MCF 10A (cell line): ENCODE measurements at regions not wholly inside any gene's neighbourhood (a gene's known extent, or its start where the extent isn't known, plus 50 kb on each side); places are given as distances from the start of the nearest gene placed in this dataset.

Experiments used
- BruUV-seq: library from RNA; stranded (reverse); fragments of 400-500 nt; replicated peaks from 2 replicates; lab custom pipeline; 2021; lab: Mats Ljungman, UMichigan
- CTCF ChIA-PET: fragments of 300-600 bp; sonication (Branson Sonifier 250); formaldehyde crosslinking; extraction: SDS; loops from one replicate; lab custom pipeline; 2021; ENCODE audit warnings: antibody characterized with exemption, inconsistent platforms; lab: Yijun Ruan, JAX
- POLR2A ChIA-PET: fragments of 300-600, 350-650 bp; sonication (Branson Sonifier 250); formaldehyde crosslinking; extraction: SDS; loops from one replicate; lab custom pipeline; 2020; ENCODE audit warnings: antibody characterized with exemption, inconsistent platforms; lab: Yijun Ruan, JAX
- DNase-seq: peaks from one replicate; pipeline ENCODE4 v3.0.0-alpha.2; 2018; ENCODE audit not compliant: unreplicated experiment
- H3K27ac Mint-ChIP-seq: one replicate; pipeline ENCODE4 v1.8.0; 2022; ENCODE audit warnings: mild to moderate bottlenecking, low read depth, mixed read lengths; ENCODE audit not compliant: unreplicated experiment
- H3K27me3 Mint-ChIP-seq: one replicate; pipeline ENCODE4 v1.8.0; 2022; ENCODE audit warnings: mixed read lengths; ENCODE audit not compliant: insufficient read depth, unreplicated experiment
- H3K36me3 Mint-ChIP-seq: one replicate; pipeline ENCODE4 v1.8.0; 2022; ENCODE audit warnings: mild to moderate bottlenecking, moderate library complexity, mixed read lengths; ENCODE audit not compliant: insufficient read depth, unreplicated experiment
- H3K4me1 Mint-ChIP-seq: one replicate; pipeline ENCODE4 v1.8.0; 2022; ENCODE audit warnings: mixed read lengths; ENCODE audit not compliant: insufficient read depth, unreplicated experiment
- H3K4me3 Mint-ChIP-seq: one replicate; pipeline ENCODE4 v1.8.0; 2022; ENCODE audit warnings: mild to moderate bottlenecking, moderate library complexity, mixed read lengths; ENCODE audit not compliant: unreplicated experiment
- H3K9me3 Mint-ChIP-seq: one replicate; pipeline ENCODE4 v1.8.0; 2022; ENCODE audit warnings: mixed read lengths; ENCODE audit not compliant: unreplicated experiment
- CTCF ChIP-seq: fragments of 200-600 bp; IDR thresholded peaks from one replicate; pipeline ENCODE4 v1.8.0; 2022; ENCODE audit warnings: antibody characterized with exemption, mild to moderate bottlenecking; ENCODE audit not compliant: unreplicated experiment
- intact Hi-C: fragments of 100-400 bp; cut with micrococcal nuclease; formaldehyde crosslinking; loops from 2 replicates; pipeline ENCODE4 v1.14.1; 2022

GRCh38 chr11:98621767-98622166 is 399.0 kb upstream of the CNTN5 start:
- CTCF ChIA-PET = no interaction called here
- H3K9me3 Mint-ChIP-seq = peaks cover 17% of the 10 kb centered on the region
- TF ChIP-seq CTCF = no peak

GRCh38 chr11:98625526-98625925 is 395.2 kb upstream of the CNTN5 start:
- POLR2A ChIA-PET = no interaction called here
- no TSS peak for BruUV-seq
- no peaks in the 10 kb centered on the region for H3K9me3 Mint-ChIP-seq
- intact Hi-C loops = no loop called here
- TF ChIP-seq CTCF = no peak
- H3K4me1 Mint-ChIP-seq = no peaks in the 10 kb centered on the region
- no peaks in the 10 kb centered on the region for H3K36me3 Mint-ChIP-seq
- no peak overlapping the region for H3K27ac Mint-ChIP-seq
- CTCF ChIA-PET = interaction anchor here (0.6 kb wide), 2 partner anchors 11 to 229 kb away, joined by 3 read pairs; no protein-coding TSS in a partner anchor
- H3K4me3 Mint-ChIP-seq = no peak overlapping the region
- no peak for DNase-seq
- H3K27me3 Mint-ChIP-seq = no peaks in the 10 kb centered on the region

More at GRCh38 chr11:98621767-98622166, 399.0 kb upstream of the CNTN5 start:
- H3K27me3 Mint-ChIP-seq = no peaks in the 10 kb centered on the region
- DNase-seq = no peak
- H3K36me3 Mint-ChIP-seq = no peaks in the 10 kb centered on the region
- H3K4me3 Mint-ChIP-seq = no peak overlapping the region
- BruUV-seq = no TSS peak
- no peaks in the 10 kb centered on the region for H3K4me1 Mint-ChIP-seq
- intact Hi-C loops = no loop called here
- H3K27ac Mint-ChIP-seq = no peak overlapping the region
- POLR2A ChIA-PET = no interaction called here

- no peaks in the 10 kb centered on the region for H3K36me3 Mint-ChIP-seq
- intact Hi-C loops = no loop called here
- CTCF ChIA-PET = no interaction called here
- POLR2A ChIA-PET = interaction anchor here (0.6 to 0.7 kb wide), 2 partner anchors 14 to 604 kb away, joined by 3 read pairs; no protein-coding TSS in a partner anchor
- H3K27me3 Mint-ChIP-seq = no peaks in the 10 kb centered on the region
- H3K4me3 Mint-ChIP-seq = no peak overlapping the region
- BruUV-seq = no TSS peak
- no peaks in the 10 kb centered on the region for H3K4me1 Mint-ChIP-seq
- H3K27ac Mint-ChIP-seq = no peak overlapping the region
- no peak for TF ChIP-seq CTCF
- no peak for DNase-seq
- no peaks in the 10 kb centered on the region for H3K9me3 Mint-ChIP-seq
Measured at GRCh38 chr11:98630736-98631135, 390.0 kb upstream of the CNTN5 start.

- no TSS peak for BruUV-seq
- no peaks in the 10 kb centered on the region for H3K27me3 Mint-ChIP-seq
- no peak for DNase-seq
- no peak overlapping the region for H3K27ac Mint-ChIP-seq
- H3K4me1 Mint-ChIP-seq = no peaks in the 10 kb centered on the region
- no peak overlapping the region for H3K4me3 Mint-ChIP-seq
- ChIA-PET CTCF (no interaction called here), POLR2A (interaction anchor here (1.0 kb wide), 1 partner anchor 11 kb away, joined by 3 read pairs; no protein-coding TSS in a partner anchor)
- intact Hi-C loops = no loop called here
- no peaks in the 10 kb centered on the region for H3K36me3 Mint-ChIP-seq
- no peak for TF ChIP-seq CTCF
- H3K9me3 Mint-ChIP-seq = no peaks in the 10 kb centered on the region
Measured at GRCh38 chr11:98657711-98658110, 363.0 kb upstream of the CNTN5 start.
